Spleen (tissue), 11 donors: ENCODE measurements at regions not wholly inside any gene's neighbourhood (a gene's known extent, or its start where the extent isn't known, plus 50 kb on each side); places are given as distances from the start of the nearest gene placed in this dataset.

Experiments used
- DNase-seq: peaks from one replicate; pipeline ENCODE4 v3.0.0-alpha.2; 2020
- H3K27ac ChIP-seq, 8 donors: fragments of 200-600 bp; sonication (generic) in 7 of 8; 1 replicate in 4 of 8; 2 replicates in 4 of 8; pipeline versions ENCODE4 v1.5.0 to v1.8.0; 2016 to 2021; ENCODE audit warnings: inconsistent platforms in 4 of 8, mild to moderate bottlenecking in 4 of 8, moderate library complexity in 1 of 8
- H3K27me3 ChIP-seq, 7 donors: fragments of 200-600 bp; sonication (generic) in 6 of 7; replicated peaks in 1 of 7; 1 replicate in 4 of 7; 2 replicates in 3 of 7; pipeline versions ENCODE4 v1.5.0 to v1.8.0; 2016 to 2021; ENCODE audit warnings: inconsistent platforms in 3 of 7, mild to moderate bottlenecking in 1 of 7
- H3K36me3 ChIP-seq, 6 donors: fragments of 200-600 bp; sonication (generic) in 5 of 6; 1 replicate in 4 of 6; 2 replicates in 2 of 6; pipeline versions ENCODE4 v1.5.0 to v1.8.0; 2016 to 2021; ENCODE audit warnings: inconsistent platforms in 2 of 6
- H3K4me1 ChIP-seq, 6 donors: fragments of 200-600 bp; sonication (generic) in 5 of 6; 1 replicate in 3 of 6; 2 replicates in 3 of 6; pipeline versions ENCODE4 v1.5.0 to v1.8.0; 2016 to 2021; ENCODE audit warnings: inconsistent platforms in 3 of 6
- H3K4me3 ChIP-seq, 8 donors: fragments of 200-600 bp; sonication (generic) in 7 of 8; 1 replicate in 4 of 8; 2 replicates in 4 of 8; pipeline versions ENCODE4 v1.5.0 to v1.8.0; 2016 to 2021; ENCODE audit warnings: inconsistent platforms in 4 of 8, mild to moderate bottlenecking in 4 of 8, moderate library complexity in 2 of 8
- H3K9me3 ChIP-seq, 8 donors: fragments of 200-600 bp; sonication (generic) in 7 of 8; 1 replicate in 4 of 8; 2 replicates in 4 of 8; pipeline versions ENCODE4 v1.5.0 to v1.8.0; 2016 to 2021; ENCODE audit warnings: inconsistent platforms in 4 of 8
- CTCF ChIP-seq, 11 experiments: fragments of 200-600 bp in 7 of 11; fragments of 450-650 bp in 4 of 11; sonication (generic) in 4 of 11; IDR thresholded peaks in 8 of 11; conservative IDR thresholded peaks in 3 of 11; 1 replicate in 7 of 11; 2 replicates in 4 of 11; pipeline versions ENCODE4 v1.4.0 to v1.8.0; 2016 to 2021; ENCODE audit warnings: antibody characterized with exemption in 11 of 11, inconsistent platforms in 4 of 11, mild to moderate bottlenecking in 1 of 11
- POLR2A ChIP-seq, 3 donors: fragments of 450-650 bp; IDR thresholded peaks; one replicate each; pipeline ENCODE4 v1.5.1; 2017; ENCODE audit warnings: antibody characterized with exemption in 3 of 3, mild to moderate bottlenecking in 1 of 3
- POLR2AphosphoS5 ChIP-seq, 3 donors: sonication (generic); formaldehyde crosslinking; IDR thresholded peaks; one replicate each; pipeline ENCODE4 v1.5.1; 2017; ENCODE audit warnings: antibody characterized with exemption in 3 of 3
- whole genome bisulfite sequencing, 5 donors: extraction: QIAGEN DNeasy Blood & Tissue Kit in 3 of 5; methylation state at CpG; one replicate each; pipeline versions ENCODE4 v1.1.5 to v1.1.7; 2013 to 2018; 5-methylcytosine and 5-hydroxymethylcytosine counted together
- intact Hi-C: fragments of 100-400 bp; cut with DNase I; formaldehyde crosslinking; loops from one replicate; pipeline ENCODE4 v1.15.0; 2023; ENCODE audit warnings: low total_unique reads
- donor health status: healthy with polysubstance abuse.
- donor health status: DM: no; HTN: no; CAD: no; lungs with moderate emphysema.
- donor health status: DM: no; HTN: no; CAD: no.
- donor health status: Bipolar disorder and iron deficiency.
- donor health status: healthy.
- donor health status: DM: no; HTN: no; CAD: no.
- donor health status: DM: yes; HTN: yes; CAD: no.

GRCh38 chr14:104448721-104449120, 130.8 kb upstream of the C14orf180 start:
- no peak for DNase-seq
- peaks cover 0 to 17% (median 15%) of the 10 kb centered on the region in 8 donors for H3K9me3 ChIP-seq
- H3K4me3 ChIP-seq, result no peak overlapping the region
- WGBS, 5 donors, result 52 to 88% (median 72%) methylated on average over 1 of the region's 1 CpG
- no peaks in the 10 kb centered on the region for H3K36me3 ChIP-seq
- H3K27ac ChIP-seq, result peak overlapping the region in 1 of 8 donors; percentile 56
- peaks cover 0 to 48% (median 7%) of the 10 kb centered on the region in 7 donors for H3K27me3 ChIP-seq
- H3K4me1 ChIP-seq, result no peaks in the 10 kb centered on the region
- intact Hi-C loops, result no loop called here
- TF ChIP-seq POLR2AphosphoS5 (IDR thresholded peaks at IDR 0.05), result no peak
- TF ChIP-seq CTCF (IDR thresholded peaks at IDR 0.05 in 8 of 11, conservative IDR thresholded peaks at IDR 0.05 in 3 of 11), result no peak
- no peak for TF ChIP-seq POLR2A (IDR thresholded peaks at IDR 0.05)

DNA sequence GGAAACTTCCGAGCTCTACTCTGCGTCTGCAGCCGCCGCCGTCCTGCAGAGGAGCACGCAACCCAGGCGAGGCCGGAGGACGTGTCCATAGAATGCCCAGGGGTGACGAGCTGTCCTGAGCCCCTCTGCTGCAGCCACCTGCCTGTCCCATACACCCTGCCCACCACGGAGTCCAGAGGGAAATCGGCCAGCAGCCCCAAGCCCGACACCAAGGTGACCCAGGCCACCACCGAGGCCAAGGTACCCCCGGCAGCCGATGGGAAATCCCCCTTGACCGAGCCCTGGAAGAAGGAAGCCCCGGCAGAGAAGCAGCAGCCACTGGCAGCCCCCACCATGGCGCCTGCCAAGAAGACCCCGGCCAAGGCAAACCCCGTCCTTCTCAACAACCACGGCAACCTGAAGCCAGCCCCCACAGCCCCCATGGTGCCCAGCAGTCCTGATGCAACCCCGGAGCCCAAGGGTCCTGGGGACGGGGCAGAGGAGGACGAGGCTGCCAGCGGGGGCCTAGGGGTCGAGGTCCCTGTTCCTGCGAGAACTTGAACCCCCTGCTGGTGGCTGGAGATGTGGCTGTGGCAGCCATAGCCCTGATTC, 128.7 kb upstream of the C14orf180 start:
- Histone ChIP-seq H3K4me1 (no peaks in the 10 kb centered on the region), H3K9me3 (peaks cover 0 to 17% (median 15%) of the 10 kb centered on the region in 8 donors), H3K4me3 (no peak overlapping the region), H3K27me3 (peaks cover 0 to 44% (median 7%) of the 10 kb centered on the region in 7 donors), H3K36me3 (no peaks in the 10 kb centered on the region), H3K27ac (no peak overlapping the region)
- WGBS, 5 donors, result 90 to 94% (median 94%) methylated on average over 15 to 28 of the region's 28 CpGs
- TF ChIP-seq POLR2AphosphoS5 (IDR thresholded peaks at IDR 0.05), result no peak
- no peak for TF ChIP-seq POLR2A (IDR thresholded peaks at IDR 0.05)
- intact Hi-C loops, result no loop called here
- DNase-seq, result no peak

- Histone ChIP-seq H3K27me3 (peaks cover 0 to 40% (median 5%) of the 10 kb centered on the region in 7 donors), H3K4me1 (no peaks in the 10 kb centered on the region), H3K4me3 (no peak overlapping the region), H3K27ac (no peak overlapping the region), H3K36me3 (no peaks in the 10 kb centered on the region), H3K9me3 (peaks cover 0 to 17% (median 15%) of the 10 kb centered on the region in 8 donors)
- DNase-seq, result no peak
- intact Hi-C loops, result no loop called here
- TF ChIP-seq POLR2AphosphoS5 (IDR thresholded peaks at IDR 0.05) (no peak), POLR2A (IDR thresholded peaks at IDR 0.05) (no peak), CTCF (IDR thresholded peaks at IDR 0.05 in 8 of 11, conservative IDR thresholded peaks at IDR 0.05 in 3 of 11) (no peak)
- 74 to 83% (median 80%) methylated on average over 10 of the region's 10 CpGs for WGBS, 5 donors
Observed at GRCh38 chr14:104451474-104451873, 128.1 kb upstream of the C14orf180 start.

- 45 to 54% (median 51%) methylated on average over 9 of the region's 9 CpGs for WGBS, 5 donors
- H3K9me3 ChIP-seq, result no peaks in the 10 kb centered on the region
- H3K36me3 ChIP-seq, result no peaks in the 10 kb centered on the region
- no peak for DNase-seq
- TF ChIP-seq POLR2A (IDR thresholded peaks at IDR 0.05) (no peak), POLR2AphosphoS5 (IDR thresholded peaks at IDR 0.05) (no peak), CTCF (IDR thresholded peaks at IDR 0.05 in 8 of 11, conservative IDR thresholded peaks at IDR 0.05 in 3 of 11) (no peak)
- peaks cover 0 to 15% (median 5%) of the 10 kb centered on the region in 6 donors for H3K4me1 ChIP-seq
- H3K27me3 ChIP-seq, result peaks cover 0 to 57% (median 18%) of the 10 kb centered on the region in 7 donors
- no peak overlapping the region for H3K27ac ChIP-seq
- intact Hi-C loops, result no loop called here
- H3K4me3 ChIP-seq, result no peak overlapping the region
Observed at GRCh38 chr14:104458845-104459244, 120.7 kb upstream of the C14orf180 start.
